ENCODE measurements at regions not wholly inside any gene's neighbourhood (a gene's known extent, or its start where the extent isn't known, plus 50 kb on each side); places are given as distances from the start of the nearest gene placed in this dataset.

DNA sequence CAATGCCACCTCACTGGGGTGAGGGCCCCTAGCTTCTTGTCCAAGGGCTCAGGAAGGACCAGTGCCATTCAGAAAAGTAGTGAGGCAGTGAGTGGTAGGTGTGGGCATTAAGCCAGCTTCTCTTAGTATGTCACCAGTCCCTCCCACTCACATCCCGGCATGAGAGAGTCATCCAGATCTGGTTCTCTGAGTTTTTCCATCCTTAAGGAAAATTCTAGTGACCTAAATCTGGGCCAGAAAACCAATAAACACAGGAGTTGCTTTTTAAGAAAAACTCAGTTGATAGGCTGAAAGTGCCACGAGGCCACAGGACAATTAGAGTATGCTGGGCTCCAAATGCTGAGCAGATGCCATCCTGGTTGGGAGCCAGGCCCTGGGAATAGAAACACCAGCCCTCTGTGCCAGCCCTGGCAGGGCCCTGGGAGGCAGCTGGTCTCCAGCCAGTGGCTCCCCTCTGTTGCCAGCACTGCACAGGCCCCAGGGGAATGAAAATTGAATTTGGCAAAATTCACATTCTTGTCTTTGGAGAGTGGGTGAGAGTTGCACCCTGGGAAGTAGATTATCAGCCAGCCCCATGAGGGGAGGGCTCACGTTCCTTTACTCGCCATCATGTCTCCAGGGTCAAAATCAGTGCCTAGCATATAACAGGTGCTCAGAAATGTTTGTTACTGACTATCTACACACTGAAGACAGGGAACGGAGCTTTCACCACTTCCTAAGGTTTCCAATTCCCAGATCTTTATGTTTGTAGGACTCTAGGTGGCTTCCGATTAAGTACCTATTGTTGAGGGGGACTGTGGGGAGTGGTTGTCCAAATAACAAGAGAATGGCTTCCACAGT is 52.8 kb downstream of the FAM43A start:
- TF ChIP-seq GATA2 (IDR thresholded peaks at IDR 0.05; ENCODE audit: low read depth, low read length) (no peak), GATA3 (IDR thresholded peaks at IDR 0.05; ENCODE audit: low read depth, low read length) (no peak)

DNA sequence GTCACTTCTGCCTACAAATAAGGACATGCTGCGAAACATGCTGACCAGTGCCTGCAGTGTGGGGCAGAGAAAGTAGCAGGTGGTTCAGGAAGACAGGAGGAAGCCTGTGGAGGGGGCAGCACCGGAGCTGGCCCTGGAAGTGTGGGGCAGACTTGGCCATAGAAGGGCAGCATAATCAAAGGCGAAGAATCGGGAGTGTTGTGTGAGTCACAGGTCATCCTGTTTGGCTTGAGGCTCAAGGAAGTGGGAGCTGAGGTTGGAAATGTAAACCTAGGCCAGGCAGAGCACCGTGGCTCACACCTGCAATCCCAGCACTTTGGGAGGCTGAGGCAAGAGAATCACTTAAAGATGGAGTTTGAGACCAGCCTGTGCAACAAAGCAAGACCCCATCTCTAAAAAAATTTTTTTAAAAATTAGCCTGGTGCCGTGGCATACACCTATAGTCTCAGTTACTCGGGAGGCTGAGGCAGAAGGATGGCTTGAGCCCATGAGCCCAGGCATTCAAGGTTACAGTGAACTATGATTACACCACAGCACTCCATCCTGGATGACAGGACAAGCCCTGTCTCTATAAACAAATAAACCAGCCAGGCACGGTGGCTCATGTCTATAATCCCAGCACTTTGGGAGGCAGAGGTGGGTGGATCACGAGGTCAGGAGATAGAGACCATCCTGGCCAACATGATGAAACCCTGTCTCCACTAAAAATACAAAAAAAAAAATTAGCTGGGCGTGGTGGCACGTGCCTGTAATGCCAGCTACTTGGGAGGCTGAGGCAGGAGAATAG is 54.0 kb downstream of the FAM43A start:
- TF ChIP-seq GATA2 (IDR thresholded peaks at IDR 0.05; ENCODE audit: low read depth, low read length) (no peak), GATA3 (IDR thresholded peaks at IDR 0.05; ENCODE audit: low read depth, low read length) (no peak)

DNA sequence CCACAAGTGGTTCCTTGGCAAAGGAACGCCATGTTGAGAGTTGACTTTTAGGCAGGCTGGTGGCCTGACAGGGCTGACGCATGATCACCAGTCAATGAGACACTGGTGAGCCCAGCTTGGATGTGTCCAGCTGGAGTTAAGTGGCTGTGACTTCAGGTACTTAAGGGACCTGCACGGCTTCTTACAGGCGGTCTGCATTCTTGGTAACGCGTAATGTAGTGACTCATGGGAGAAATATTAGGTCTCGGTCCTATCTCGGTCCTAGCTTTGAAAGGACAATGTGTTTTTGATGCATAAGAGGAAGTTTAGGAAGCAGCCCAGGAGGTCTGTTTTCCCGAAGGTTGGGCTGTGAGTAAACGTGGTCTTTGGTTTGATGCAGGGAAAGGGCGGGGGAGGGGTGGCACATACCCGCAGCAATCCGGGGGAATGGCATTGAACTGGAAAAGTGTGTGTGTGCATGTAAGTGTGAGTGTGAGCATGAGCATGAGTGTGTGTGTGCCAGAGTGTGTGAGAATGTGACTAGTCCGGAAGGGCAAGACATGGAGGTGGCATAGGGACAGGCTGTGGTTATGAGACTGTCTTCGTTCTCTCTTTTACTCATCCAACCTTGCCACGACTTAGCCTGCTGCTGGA is 55.3 kb downstream of the FAM43A start:
- TF ChIP-seq GATA3 (IDR thresholded peaks at IDR 0.05; ENCODE audit: low read depth, low read length) (no peak), GATA2 (IDR thresholded peaks at IDR 0.05; ENCODE audit: low read depth, low read length) (no peak)

DNA sequence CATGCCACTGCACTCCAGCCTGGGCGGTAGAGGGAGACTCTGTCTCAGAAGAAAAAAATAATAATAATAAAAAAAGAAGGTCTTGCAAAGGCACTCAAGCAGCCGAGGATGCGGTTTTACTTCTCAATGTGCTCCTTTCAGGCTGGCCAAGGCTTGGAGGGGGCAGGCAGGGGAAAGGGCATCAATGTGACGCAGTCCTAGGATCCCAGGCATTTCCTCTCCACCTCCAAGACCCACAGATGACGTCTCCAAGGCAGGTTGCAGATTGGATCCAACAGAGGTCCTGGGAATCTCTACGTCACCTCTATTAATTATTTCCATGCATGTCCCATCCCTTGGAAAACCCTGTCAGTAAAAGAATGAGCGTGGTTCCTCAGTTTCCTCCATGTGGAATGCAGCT is 56.2 kb downstream of the FAM43A start:
- TF ChIP-seq GATA3 (IDR thresholded peaks at IDR 0.05; ENCODE audit: low read depth, low read length) = no peak
- TF ChIP-seq GATA2 (IDR thresholded peaks at IDR 0.05; ENCODE audit: low read depth, low read length) = no peak

DNA sequence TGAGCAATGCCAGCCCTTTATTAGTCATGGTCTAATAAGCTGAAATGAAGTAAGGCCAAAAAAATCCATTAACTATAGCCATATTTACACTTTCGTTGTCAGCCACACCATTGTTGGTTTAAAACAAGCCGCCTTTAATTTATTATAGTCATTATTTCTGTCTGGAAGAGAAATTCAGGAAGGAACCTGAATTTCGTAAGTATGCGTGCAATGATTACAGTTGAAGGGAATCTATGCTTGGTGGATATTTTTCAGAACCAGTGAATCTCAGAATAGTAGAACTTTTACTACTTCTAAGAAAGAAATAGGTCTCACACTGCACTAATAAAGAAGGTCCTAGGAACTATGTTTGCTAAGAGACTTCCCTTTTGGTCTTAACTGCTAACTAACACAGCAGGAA is 59.1 kb downstream of the FAM43A start:
- TF ChIP-seq GATA2 (IDR thresholded peaks at IDR 0.05; ENCODE audit: low read depth, low read length) (no peak), GATA3 (IDR thresholded peaks at IDR 0.05; ENCODE audit: low read depth, low read length) (no peak)

DNA sequence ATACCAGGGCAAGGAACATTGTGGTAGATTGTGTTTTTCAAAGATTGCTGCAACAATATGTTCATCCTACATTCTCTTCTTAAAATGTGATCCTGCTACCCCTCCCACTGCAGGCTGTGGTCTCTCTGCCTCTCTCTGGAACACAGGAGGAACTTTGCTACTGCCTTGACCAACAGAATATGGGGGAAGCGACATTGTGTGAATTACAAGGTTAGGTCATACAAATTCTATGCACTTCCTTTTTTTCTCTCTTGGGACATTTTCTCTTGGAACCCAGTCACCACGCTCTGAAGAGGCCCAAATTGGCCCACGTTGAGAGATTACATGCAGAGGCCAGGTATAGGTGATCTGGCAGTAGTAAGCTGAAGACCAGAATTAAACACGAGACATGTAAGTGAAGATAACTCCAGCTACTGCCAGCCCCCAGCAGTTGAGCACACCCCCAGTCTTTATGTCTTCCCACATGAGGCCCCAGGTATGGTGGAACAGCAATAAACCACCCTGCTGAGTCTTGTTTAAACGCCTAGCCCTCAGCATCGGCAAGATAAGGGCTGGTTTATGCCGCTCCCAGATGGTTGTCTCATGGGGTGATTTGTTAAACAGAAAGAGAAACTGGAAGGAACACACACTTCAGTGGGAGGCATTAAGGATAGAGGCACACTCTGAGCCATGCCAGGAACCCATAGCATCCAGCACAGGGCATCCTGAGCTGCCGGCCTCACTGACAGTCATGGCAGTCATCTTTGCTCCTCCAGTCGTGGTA is 59.9 kb downstream of the FAM43A start:
- TF ChIP-seq GATA2 (IDR thresholded peaks at IDR 0.05; ENCODE audit: low read depth, low read length) = no peak
- no peak for TF ChIP-seq GATA3 (IDR thresholded peaks at IDR 0.05; ENCODE audit: low read depth, low read length)

DNA sequence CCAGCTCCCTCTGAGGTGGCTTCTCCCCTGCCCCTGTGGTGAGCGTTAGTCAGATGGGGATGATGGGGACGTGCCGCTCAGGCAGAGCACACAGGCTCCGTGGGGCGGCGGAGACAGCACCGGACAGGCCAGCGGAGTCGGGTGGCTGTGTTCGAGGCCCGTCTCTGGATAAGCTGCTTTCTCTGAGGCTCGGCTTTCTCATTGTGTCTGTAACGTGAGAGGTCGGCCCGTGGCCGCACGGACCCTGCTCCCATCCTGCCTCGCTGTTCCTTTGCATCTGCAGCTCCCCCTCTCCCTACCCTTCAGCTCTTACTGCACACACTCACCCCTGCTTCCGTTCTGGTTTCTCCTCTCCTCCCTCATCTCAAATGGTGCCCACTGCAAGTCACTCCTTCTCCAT is 62.5 kb downstream of the FAM43A start:
- TF ChIP-seq GATA2 (IDR thresholded peaks at IDR 0.05; ENCODE audit: low read depth, low read length) (no peak), GATA3 (IDR thresholded peaks at IDR 0.05; ENCODE audit: low read depth, low read length) (no peak)

DNA sequence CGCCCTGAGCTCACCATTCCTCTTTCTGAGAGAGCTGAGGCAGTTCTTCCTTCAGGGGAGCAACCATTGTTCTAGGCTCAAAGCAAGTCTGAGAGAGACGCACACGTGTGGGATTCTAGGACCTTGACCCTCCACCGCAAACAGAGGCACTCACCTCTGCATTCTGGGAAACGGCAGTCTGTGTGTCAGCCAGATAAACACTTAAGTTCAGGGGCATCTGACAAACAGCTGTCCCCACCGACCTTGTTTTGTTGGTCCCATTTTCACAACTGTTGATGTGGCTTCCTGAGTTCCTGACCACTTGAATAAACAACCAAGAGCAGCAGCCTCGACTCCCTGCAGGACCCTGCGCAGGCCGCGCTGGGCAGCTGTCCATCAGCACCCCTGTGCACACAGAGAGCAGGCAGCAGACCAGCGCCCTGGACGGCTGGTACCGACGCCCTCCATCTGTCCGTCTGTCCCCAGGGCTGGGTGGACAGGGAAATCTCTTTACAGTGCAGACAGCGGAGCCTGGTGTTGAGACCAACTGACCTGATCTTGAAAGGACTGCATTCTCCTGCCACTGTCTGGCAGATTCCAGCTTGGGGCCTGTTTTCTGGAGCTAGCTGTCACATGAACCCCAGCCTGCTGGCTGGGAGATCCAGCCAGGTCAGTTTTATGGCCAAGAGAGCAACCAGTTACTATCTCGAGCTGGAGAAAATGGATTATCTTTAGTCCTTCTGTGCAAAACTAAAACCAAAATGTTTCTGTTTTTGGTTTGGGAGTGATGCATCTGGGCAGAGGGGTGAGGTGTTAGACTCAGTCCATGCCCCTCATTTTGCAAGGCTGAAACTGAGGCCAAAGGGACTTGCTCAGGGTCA is 64.2 kb downstream of the FAM43A start:
- TF ChIP-seq GATA2 (IDR thresholded peaks at IDR 0.05; ENCODE audit: low read depth, low read length) (no peak), GATA3 (IDR thresholded peaks at IDR 0.05; ENCODE audit: low read depth, low read length) (no peak)

DNA sequence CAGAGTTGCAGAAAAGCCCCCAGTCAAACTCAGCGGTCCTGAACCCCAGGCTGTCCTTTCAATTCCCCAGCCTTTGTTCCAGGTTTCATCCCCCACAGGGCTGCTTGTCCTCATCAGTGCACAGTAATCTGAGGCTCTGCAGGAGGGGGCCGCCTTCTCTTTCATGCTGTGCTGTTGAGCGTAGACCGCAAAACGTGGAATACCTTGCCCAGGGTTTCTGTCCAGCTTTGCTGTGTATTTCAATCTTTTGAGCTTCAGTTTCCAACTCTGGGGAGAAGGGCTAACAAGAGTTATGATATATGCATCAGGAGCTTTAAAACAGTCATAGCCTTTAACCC is 64.8 kb downstream of the FAM43A start:
- TF ChIP-seq GATA3 (IDR thresholded peaks at IDR 0.05; ENCODE audit: low read depth, low read length) (no peak), GATA2 (IDR thresholded peaks at IDR 0.05; ENCODE audit: low read depth, low read length) (no peak)

DNA sequence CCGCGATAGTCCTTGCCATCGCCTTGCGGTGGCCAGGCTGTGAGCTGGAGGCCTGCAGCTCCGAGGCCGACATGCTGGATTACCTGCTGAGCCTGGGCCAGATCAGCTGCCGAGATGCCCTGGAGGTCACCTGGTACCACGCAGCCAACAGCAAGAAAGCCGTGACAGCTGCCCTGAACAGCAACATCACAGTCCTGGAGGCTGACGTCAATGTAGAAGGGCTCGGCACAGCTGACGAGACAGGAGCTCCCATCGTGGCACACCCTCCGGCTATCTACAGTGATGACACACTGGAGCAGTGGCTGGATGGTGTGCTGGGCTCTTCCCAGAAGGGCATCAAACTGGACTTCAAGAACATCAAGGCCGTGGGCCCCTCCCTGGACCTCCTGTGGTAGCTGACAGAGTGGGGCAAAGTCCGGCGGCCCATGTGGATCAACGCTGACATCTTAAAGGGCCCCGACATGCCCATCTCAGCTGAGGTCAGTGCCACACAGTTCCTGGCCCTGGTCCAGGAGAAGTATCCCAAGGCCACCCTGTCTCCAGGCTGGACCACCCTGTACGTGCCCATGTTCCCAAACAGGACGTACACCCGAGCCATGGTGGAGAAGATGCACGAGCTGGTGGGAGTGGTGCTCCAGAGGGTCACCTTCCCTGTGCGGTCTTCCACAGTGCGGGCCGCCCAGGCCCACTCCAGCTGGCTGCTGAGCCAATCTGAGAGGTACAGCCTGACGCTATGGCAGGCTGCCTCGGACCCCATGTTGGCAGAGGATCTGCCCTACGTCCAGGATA is 70.2 kb downstream of the FAM43A start:
- TF ChIP-seq GATA3 (IDR thresholded peaks at IDR 0.05; ENCODE audit: low read depth, low read length) = no peak
- TF ChIP-seq GATA2 (IDR thresholded peaks at IDR 0.05; ENCODE audit: low read depth, low read length) = no peak

DNA sequence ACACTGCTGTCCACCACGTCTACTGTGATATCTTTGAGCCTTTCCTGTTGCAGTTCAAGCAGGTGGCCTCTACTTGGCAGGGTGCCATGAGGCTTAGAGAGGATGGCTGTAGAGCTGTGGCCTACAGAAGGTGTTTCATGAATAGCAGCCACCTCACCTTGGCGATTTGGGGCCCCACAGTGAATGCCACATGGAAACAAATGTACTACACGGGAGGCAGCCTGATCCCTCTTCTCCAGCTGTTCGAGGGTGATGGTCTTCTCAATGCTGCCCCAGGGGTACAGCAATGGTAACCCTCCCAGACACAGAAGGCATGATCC is 70.7 kb downstream of the FAM43A start:
- TF ChIP-seq GATA2 (IDR thresholded peaks at IDR 0.05; ENCODE audit: low read depth, low read length) (no peak), GATA3 (IDR thresholded peaks at IDR 0.05; ENCODE audit: low read depth, low read length) (no peak)

DNA sequence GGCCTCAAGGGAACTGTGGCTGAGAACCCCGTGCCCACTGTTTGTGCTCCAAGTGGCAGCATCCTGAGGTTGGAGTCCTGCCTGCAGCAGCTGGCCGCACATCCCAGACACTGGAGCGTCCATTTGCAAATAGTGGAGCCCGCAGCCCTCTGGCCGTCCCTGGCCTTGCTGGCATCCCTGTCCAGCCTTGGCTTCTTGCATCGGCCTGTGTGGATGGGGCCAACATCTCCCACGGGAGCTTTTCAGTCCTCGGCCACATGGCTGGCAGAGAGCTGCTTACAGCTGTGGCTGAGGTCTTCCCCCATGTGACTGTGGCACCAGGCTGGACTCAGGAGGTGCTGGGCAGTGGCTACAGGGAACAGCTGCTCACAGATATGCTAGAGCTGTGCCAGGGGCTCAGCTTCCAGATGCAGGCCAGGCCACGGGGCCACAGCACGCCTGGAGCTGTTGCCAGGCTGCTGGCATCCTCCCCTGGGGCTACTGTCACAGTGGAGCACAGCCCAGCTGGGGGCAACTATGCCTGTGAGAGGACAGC is 71.2 kb downstream of the FAM43A start:
- TF ChIP-seq GATA3 (IDR thresholded peaks at IDR 0.05; ENCODE audit: low read depth, low read length) = no peak
- no peak for TF ChIP-seq GATA2 (IDR thresholded peaks at IDR 0.05; ENCODE audit: low read depth, low read length)

Data from SH-SY5Y (cell line).